Brain microvascular endothelial cell (primary cell): ENCODE measurements at regions not wholly inside any gene's neighbourhood (a gene's known extent, or its start where the extent isn't known, plus 50 kb on each side); places are given as distances from the start of the nearest gene placed in this dataset.

Experiments
- DNase-seq: peaks from one replicate; pipeline ENCODE4 v3.0.0-alpha.2; 2020
- H3K27ac ChIP-seq: fragments of 250-450 bp; sonication (Bioruptor Pico); 2 replicates; pipeline ENCODE4 v1.5.1; 2020; ENCODE audit warnings: mild to moderate bottlenecking, moderate library complexity
- H3K27me3 ChIP-seq: fragments of 250-450 bp; sonication (Bioruptor Pico); replicated peaks from 2 replicates; pipeline ENCODE4 v1.5.1; 2020; ENCODE audit warnings: mild to moderate bottlenecking
- H3K36me3 ChIP-seq: fragments of 250-450 bp; sonication (Bioruptor Pico); replicated peaks from 2 replicates; pipeline ENCODE4 v1.5.1; 2020; ENCODE audit warnings: mild to moderate bottlenecking
- H3K4me3 ChIP-seq: 2 replicates; pipeline ENCODE4 v1.5.1; 2011; ENCODE audit warnings: low read depth, mild to moderate bottlenecking, control low read depth, low read length, moderate library complexity
- CTCF ChIP-seq: IDR thresholded peaks from 2 replicates; pipeline ENCODE4 v1.5.1; 2011; ENCODE audit warnings: low read depth, mild to moderate bottlenecking, moderate library complexity, low read length, control low read depth, inconsistent platforms; ENCODE audit errors: missing control alignments
- in situ Hi-C: cut with HindIII; loops from 2 replicates; pipeline ENCODE4 v1.10.0; 2017; ENCODE audit warnings: low sequenced_read_pairs, low pct_ligation_motif_present

DNA sequence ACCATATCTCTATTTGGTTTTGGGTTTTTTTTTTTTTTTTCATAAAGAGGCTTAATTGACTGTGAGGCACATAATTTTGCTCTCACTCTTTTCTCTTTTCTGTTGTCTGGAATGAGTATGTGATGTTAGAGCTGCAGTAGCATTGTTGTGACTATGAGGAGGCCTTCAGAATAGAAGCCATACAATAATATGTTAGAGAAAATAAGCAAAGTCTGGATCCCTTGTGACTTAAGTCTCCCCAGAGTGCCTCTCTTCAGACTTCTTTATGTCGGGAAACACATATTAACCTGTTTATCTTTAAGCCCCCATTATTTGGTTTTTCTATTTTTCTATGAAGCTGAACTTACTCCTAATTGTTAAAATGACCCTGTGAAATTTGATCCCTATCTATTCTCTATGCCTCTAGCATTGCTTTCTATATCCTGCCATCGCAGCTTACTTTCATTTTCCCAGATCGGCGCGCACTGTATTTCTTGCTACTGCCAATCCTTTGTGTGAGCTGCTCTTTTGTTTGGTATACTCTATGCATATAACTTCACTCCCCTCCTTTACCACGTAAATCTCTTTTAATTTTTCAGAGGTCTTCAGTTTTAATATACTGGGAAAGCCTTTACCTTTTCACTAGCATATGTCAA is 372.5 kb upstream of the KCNN2 start:
- Histone ChIP-seq H3K27ac (no peak overlapping the region), H3K27me3 (no peaks in the 10 kb centered on the region), H3K36me3 (no peaks in the 10 kb centered on the region), H3K4me3 (no peak overlapping the region)
- in situ Hi-C loops, result no loop called here
- DNase-seq, result no peak
- TF ChIP-seq CTCF, result no peak

- H3K36me3 ChIP-seq, result no peaks in the 10 kb centered on the region
- in situ Hi-C loops, result no loop called here
- no peaks in the 10 kb centered on the region for H3K27me3 ChIP-seq
- H3K27ac ChIP-seq, result no peak overlapping the region
- TF ChIP-seq CTCF, result no peak
- no peak for DNase-seq
- no peak overlapping the region for H3K4me3 ChIP-seq
Measured at GRCh38 chr5:113989913-113990305, 372.0 kb upstream of the KCNN2 start.

- no peaks in the 10 kb centered on the region for H3K36me3 ChIP-seq
- H3K27ac ChIP-seq, result no peak overlapping the region
- no peak overlapping the region for H3K4me3 ChIP-seq
- no peak for DNase-seq
- in situ Hi-C loops, result no loop called here
- TF ChIP-seq CTCF, result no peak
- no peaks in the 10 kb centered on the region for H3K27me3 ChIP-seq
Measured at GRCh38 chr5:114001076-114001475, 360.8 kb upstream of the KCNN2 start.

- TF ChIP-seq CTCF, result no peak
- in situ Hi-C loops, result no loop called here
- Histone ChIP-seq H3K27me3 (no peaks in the 10 kb centered on the region), H3K4me3 (no peak overlapping the region), H3K27ac (no peak overlapping the region), H3K36me3 (no peaks in the 10 kb centered on the region)
- DNase-seq, result no peak
Measured at GRCh38 chr5:114006582-114006981, 355.3 kb upstream of the KCNN2 start.

- Histone ChIP-seq H3K4me3 (no peak overlapping the region), H3K27ac (no peak overlapping the region), H3K36me3 (no peaks in the 10 kb centered on the region), H3K27me3 (no peaks in the 10 kb centered on the region)
- in situ Hi-C loops, result no loop called here
- no peak for DNase-seq
- TF ChIP-seq CTCF, result no peak
Measured at GRCh38 chr5:114007678-114008077, 354.2 kb upstream of the KCNN2 start.

GRCh38 chr5:114010362-114010761 is 351.5 kb upstream of the KCNN2 start:
- peak; percentile 28 for DNase-seq

More at GRCh38 chr5:114010362-114010761, 351.5 kb upstream of the KCNN2 start:
- Histone ChIP-seq H3K27ac (no peak overlapping the region), H3K36me3 (no peaks in the 10 kb centered on the region), H3K27me3 (no peaks in the 10 kb centered on the region), H3K4me3 (no peak overlapping the region)
- in situ Hi-C loops, result no loop called here
- no peak for TF ChIP-seq CTCF
